GM18519 (cell line): ENCODE measurements at regions not wholly inside any gene's neighbourhood (a gene's known extent, or its start where the extent isn't known, plus 50 kb on each side); places are given as distances from the start of the nearest gene placed in this dataset.
"Not testable (repeated sequence)": the region's sequence is repeated elsewhere in the genome, so short reads cannot be mapped to it uniquely, and the experiment has no call there.

Experiments
- ATAC-seq: cut with Tn5 transposase; IDR thresholded peaks from one replicate; pipeline ENCODE4 v1.9.1; 2021; ENCODE audit warnings: mild to moderate bottlenecking, moderate library complexity; ENCODE audit not compliant: unreplicated experiment, low FRiP score

DNA sequence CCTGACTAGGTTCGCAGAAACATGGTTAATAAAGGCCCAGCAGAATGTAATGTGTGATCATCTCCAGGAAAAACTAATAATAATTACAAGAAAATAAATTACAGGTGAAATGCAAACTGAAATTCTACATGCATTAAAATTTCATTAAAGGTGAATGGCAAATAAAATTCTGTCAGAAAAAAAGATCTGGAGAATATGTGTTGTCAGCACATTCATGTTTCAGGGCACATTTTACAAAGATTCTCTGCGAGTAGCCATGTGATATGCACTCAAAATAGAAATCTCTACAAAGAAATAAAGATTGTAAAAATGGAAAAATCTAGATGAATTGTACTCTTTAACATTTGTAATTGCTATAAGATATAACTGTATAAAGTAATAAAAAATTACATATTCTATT lies 765.2 kb downstream of the TMEM121 start:
- no peak for ATAC-seq

DNA sequence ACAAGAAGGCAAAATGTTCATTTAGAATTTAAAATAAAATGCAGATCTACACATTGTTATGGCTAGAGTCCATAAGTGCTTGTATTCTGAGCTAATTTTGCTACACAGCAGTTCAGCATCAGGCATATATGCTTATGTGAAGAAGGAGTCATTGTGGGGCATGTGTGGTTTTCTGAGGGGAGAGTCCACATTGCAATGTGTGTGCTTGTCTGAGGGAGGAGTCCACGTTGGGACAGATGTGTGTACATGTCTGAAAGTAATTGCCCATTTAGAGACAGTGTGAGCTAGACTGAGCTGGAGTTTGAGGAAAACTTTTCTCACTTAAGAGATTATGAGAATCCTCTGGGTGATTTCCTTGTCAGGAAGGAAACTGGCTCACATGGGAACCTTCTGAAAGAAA lies 767.9 kb downstream of the TMEM121 start:
- ATAC-seq, result no peak

DNA sequence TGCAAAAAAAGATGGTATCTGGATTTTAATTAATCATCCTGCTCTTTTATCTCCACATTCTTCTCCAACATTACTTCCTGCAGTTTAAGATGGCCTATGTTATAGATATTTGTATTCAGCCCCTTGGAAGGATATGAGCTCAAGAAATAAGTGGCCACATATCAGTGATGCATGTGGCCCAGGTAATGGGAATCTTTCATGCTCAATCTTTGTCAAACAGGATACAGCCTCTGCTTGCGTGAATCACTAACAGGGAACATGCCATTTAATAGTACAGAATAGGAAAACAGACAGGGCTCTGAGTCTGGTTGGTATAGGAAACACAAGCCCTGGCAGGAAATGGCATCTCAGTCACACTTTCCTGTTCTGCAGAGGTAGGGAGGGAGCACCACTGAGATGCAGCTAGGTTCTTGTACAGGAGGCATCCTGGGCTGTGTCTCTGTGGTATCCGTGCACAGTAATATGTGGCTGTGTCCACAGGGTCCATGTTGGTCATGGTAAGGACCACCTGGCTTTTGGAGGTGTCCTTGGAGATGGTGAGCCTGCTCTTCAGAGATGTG lies 774.6 kb downstream of the TMEM121 start:
- ATAC-seq, result not testable (repeated sequence)

DNA sequence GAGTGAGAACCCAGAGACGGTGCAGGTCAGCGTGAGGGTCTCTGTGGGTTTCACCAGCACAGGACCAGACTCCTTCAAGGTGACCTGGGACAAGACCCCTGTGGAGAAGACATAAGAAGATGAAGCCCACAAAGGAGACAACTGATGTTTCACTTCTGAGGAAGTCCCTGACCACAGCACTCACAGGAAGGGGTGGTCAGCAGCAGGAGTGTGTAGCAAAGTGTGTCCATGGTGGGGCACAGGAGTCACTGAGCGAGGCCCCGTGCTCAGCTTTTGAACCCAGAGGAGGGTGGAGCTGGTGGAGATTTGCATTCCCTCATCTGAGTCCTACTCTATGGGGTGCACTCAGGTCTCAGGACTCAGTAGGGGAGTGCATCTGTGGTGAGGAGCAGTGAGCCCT lies 775.2 kb downstream of the TMEM121 start:
- ATAC-seq, result not testable (repeated sequence)

DNA sequence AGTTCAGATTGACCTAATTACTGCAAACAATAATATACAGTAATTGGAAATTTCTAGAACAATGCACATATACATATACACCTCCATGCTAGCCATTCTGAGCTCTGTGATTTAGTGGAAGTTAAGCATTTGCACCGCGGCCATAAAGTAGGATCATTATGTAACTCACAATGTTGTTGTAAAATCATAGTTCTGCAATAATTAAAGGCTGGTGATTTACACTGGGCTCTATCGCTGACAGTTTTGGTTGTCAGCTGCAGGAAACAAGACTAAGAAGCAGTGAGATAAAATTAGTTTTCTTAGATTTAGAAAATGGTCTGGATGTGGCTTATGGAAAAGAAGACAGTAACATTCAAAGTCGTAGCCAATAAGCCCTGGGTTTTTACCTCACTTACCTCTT lies 776.3 kb downstream of the TMEM121 start:
- ATAC-seq, result no peak

DNA sequence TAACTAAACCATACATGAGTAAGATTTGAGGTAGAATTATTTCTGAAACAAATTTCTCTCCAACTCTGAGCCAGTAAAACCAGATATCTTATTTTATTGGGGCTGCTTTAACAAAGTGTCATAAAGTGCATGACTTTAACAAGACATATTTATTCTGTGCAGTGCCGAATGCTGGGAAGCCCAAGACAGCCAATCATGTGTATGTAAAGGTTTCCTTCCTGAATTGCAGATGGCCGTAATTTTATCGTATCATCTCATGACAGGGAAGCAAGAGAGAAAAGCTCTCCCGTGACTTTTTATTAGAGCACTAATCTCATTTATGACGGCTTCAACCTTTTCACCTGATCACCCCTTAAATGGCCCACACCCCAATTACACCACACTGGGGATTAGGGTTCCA lies 777.9 kb downstream of the TMEM121 start:
- no peak for ATAC-seq

DNA sequence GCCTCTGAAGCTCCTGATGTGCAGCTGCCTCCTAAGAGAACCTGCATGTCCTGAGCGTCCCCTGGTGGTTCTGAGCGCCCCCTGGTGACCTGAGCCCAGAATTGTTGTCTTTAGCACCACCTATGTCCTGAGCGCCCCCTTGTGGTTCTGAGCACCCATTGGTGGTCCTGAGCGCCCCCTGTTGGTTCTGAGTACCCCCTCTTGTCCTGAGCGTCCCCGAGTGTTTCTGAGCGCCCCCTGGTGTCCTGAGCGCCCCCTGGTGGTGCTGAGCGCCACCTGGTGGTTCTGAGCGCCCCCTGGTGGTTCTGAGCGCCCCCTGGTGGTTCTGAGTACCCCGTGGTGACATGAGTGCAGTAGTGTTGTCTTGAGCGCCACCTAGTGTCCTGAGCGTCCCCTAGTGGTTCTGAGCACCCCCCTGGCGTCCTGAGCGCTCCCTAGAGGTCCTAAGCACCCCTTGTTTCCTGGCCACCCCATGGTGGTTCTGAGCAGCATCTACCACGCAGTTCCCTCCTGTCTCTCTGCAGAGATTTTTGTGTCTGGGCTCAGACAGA lies 782.5 kb downstream of the TMEM121 start:
- peak; percentile 62 for ATAC-seq

DNA sequence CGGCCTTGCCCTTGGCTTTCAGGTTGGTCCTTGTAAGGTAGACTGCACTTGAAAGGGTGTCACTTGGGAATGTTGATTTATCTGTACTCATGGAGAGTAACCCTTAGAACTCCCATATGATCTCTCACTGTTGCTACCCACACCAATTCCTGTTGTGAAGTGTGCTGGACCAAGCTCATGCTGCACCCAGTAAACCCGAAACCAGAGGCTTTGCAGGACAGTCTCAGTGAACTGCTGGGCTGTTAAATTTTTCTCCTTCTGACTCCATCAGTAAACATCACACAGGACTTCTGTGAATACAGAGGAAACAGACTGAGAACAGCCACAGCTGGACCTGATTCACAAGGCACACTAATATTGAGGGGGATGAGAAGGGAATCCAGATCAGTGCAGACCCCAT lies 783.0 kb downstream of the TMEM121 start:
- ATAC-seq, result no peak

DNA sequence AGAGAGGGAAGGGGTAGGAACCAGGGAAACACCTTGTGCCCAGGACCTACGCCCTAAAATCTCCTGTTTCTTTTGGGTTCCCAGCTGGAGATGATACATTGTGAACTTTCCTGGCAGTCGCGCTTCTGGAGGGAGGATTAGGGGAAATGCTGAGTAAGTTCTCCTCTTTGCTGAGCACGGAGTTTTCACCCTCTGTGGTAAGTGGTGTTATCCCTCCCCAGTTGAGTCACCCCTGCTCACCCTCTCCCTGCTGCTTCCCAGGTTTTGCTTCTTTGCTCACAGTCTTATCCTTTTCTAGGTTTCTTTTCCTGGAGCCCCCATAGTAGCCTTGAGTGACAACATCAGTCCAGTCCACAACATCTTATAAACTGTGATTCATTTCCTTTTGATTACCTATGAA lies 789.1 kb downstream of the TMEM121 start:
- ATAC-seq, result no peak

DNA sequence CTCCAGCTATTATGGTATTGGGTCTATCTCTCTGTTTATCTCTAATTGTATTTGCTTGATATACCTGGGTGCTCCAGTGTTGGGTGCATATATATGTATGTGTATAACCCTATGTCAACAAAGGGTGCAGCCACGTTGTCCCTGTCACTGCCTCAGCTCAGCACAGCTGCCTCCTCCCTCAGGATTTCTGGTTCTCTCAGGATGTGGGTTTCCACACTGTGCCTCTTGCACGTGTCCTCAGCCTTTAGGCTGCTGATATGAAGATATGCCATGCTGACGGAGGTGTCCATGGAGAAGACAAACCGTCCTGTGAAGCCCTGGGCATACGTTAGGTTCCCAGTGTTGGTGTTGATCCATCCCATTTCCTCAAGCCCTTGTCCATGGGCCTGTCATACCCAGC lies 791.2 kb downstream of the TMEM121 start:
- no peak for ATAC-seq

DNA sequence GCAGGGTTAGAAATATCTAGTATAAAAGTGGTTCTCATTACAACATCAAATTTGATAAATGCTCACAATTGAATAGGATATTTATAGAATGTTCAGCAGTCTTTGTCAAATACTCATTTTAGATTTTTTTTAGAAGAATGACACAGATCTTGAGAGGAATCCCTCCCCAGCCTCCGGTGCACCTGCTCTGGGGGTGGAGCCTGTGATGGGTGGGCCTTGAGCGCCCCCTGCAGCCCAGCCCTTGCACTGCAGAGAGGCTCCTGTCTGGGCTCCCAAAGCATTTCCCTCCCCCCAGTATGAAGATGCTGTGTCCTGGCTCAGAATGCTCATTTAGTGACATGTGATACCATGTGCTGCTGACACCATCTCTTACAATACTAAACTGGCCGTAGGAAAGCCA lies 792.3 kb downstream of the TMEM121 start:
- ATAC-seq, result no peak

DNA sequence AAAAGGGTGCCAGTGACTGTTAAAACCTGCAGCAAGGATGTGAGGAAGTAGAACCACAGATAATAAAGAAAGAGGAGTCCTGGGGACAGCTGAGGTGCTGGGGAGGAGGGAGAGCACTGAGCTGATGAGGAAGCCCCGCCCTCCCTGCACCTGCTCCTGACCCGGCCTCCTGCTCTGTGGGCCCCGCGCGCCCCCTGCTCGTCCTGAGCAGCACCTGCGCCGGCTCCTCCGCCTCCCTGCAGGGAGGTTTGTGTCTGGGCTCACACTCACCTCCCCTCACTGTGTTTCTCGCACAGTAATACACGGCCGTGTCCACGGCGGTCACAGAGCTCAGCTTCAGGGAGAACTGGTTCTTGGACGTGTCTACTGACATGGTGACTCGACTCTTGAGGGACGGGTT lies 797.6 kb downstream of the TMEM121 start:
- ATAC-seq, result not testable (repeated sequence)

DNA sequence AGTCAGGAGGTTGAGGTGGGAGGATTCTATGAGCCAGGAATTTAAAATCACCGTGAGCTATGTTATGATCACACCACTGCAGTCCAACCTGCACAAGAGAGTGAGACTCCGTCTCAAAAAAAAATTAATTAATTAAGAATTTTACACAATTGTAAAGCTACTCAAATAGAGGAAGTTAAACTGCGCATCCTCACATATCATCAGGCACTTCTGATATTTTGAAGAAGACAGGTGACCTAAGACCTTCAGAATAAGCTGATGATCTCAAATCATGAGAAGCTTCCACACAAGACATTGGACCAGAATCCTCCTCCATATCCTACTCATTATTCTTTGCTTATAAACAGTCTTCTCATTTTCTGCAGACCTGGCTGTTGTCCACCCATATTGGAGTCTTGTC lies 800.9 kb downstream of the TMEM121 start:
- no peak for ATAC-seq

DNA sequence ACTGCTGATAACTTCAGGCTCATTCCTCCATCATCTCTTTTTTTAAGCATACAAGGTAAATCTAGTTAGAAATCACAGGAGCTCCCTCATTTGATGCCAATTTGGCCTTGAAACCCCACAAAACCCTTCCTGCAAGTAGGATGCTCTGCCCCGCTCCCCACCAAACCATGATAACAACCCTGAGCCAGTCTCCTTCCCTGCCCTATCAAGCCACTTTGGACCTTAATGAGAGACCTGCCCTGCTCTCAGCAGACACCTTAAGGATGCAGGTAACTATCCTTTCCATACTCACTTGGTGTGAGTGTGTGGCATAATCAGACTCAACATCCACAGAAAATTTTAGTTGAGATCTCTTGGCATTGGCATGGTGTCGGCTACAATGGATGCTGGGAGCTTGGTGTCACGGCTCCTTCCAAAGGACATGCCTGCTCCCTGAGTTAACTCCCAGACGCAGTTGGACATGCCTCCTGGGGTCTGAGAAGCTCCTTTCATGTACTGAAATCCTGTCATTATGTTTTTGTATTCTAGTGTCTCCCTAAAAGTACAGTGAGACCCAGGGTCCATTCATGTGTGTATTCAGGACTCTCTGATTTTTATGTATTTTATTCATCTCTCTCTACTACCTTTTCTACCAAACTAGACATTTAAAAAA lies 801.4 kb downstream of the TMEM121 start:
- ATAC-seq, result not testable (repeated sequence)

DNA sequence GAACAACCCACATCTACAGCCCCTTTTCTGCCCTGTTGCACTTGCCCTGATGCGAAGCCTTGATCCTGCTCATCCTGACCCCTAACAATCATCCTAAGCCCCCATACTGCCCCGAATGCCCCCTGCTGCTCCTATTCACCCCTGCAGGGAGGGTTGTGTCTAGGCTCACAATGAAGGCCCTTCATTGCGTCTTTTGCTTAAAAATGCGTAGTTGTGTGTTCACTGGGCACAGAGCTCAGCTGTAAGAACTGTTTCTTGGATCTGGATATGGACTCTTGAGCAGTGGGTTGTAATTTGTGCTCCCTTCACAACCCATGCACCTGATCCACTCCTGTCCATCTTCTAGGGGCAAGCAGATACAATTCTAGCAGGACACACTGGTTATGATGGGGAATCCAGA lies 802.9 kb downstream of the TMEM121 start:
- not testable (repeated sequence) for ATAC-seq

DNA sequence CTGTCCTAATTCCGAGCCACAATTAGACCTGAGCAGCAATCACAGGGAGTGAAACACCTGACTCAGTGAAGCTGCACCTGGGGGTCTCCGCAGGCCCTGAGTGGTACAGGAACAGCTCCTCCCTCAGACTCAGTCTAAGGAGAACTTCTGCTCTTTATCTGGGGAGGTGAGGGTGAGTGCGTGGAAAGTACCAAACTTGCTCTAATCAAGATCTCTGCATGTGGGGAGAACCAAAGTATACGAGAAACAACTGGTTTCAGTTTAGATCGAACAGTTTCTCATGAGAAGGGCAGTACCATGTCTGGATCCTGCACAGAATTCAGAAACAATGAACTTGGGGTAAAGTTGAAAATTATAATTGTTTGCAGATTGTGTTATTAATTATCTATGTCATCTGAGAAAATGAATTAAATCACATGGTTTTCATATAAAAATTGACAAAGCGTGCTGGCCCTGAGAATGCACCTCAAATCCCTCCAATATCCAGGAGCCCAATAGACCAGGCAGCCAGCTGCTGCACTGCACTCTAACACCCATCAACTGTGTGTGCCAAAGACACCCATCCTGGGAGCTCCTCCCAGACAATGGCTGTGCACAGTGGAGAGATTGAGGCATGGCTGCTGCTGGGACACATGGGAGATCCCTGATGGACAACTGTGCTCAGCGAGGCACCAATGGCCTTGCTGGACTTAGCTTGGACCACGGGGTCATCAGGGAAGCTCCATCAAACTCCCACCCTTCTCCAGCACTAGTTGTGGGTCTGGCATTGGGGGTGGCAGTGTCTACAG lies 803.8 kb downstream of the TMEM121 start:
- not testable (repeated sequence) for ATAC-seq

DNA sequence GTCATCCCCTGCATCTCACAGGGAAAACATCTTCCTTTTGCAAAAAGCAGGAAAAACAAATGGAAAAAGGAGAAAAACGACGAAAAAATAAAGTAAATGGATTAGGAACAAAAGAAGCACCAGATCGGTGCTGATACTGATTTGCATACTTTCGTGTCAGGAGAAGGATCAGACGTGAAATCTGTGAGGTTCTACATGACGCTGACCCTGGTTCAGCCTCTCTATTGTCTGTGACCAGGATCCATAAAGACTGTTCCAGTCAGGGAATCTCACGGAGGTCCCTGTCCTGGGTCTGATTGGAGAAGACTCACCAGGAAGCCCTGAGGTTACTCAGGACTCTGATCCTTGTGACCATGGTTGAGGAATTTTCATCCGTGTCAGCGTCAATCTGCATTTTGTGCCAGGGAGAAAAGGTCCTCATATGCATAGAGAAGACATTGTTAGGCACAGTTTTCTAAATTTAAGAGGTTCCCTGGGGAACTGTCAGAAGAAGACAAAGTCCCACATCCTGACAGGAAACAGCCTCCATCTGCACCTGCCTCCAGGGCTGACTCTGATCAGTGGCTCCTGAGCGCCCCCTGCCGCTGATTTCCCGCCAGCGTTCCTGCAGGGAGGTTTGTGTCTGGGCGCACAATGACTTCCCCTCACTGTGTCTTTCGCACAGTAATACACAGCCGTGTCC lies 808.2 kb downstream of the TMEM121 start:
- ATAC-seq, result not testable (repeated sequence)

DNA sequence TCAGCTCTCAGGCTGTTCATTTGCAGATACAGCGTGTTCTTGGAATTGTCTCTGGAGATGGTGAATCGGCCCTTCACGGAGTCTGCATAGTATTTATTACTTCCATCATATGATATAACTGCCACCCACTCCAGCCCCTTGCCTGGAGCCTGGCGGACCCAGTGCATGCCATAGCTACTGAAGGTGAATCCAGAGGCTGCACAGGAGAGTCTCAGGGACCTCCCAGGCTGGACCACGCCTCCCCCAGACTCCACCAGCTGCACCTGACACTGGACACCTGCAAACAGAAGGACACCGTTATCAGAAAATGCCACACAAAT lies 808.7 kb downstream of the TMEM121 start:
- not testable (repeated sequence) for ATAC-seq

DNA sequence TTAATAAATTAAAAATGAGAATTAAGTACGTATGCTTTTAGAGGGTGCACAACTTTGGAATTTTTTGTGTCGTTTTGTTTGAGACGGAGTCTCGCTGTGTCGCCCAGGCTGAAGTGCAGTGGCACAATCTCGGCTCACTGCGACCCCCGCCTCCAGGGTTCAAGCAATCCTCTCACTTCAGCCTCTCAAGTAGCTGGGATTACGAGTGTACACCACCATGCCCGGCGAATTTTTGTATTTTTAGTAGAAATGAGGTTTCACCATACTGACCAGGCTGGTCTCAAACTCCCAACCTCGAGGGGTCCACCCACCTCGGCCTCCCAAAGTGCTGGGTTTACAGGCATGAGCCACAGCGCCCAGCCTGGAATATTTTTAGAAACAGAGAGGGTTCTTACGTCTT lies 812.4 kb downstream of the TMEM121 start:
- not testable (repeated sequence) for ATAC-seq

DNA sequence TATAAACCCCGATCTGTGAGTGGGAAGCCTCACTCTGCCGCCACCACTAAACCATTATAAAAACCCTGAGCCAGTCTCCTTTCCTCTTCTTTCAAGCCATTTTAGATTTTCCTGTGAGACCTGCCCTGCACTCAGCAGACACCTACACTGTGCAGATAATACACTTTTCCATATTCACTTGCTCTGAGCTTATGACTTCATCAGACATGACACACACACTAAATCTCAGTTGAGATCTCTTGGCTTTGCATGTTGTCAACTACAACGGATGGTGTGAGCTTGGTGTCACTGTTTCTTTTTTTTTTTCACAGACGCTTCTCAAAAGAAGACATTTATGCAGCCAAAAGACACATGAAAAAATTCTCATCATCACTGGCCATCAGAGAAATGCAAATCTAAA lies 814.3 kb downstream of the TMEM121 start:
- not testable (repeated sequence) for ATAC-seq

DNA sequence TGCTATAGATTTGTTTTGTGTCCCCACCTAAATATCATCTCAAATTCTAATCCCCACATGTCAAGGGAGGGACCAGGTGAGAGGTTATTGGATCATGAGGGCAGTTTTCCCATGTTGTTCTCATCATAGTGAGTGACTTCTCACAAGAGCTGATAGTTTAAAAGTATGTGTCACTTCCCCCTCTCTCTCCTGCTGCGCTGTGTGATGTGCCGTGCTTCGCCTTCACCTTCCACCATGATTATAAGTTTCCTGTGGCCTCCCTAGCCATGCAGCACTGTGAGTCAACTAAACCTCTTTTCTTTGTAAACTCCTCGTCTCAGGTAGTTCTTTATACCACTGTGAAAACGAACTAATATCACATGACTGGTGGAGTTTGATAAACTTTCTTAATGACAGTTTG lies 814.8 kb downstream of the TMEM121 start:
- not testable (repeated sequence) for ATAC-seq
